ENCODE measurements at regions not wholly inside any gene's neighbourhood (a gene's known extent, or its start where the extent isn't known, plus 50 kb on each side); places are given as distances from the start of the nearest gene placed in this dataset.
"Not testable (repeated sequence)": the region's sequence is repeated elsewhere in the genome, so short reads cannot be mapped to it uniquely, and the experiment has no call there.

DNA sequence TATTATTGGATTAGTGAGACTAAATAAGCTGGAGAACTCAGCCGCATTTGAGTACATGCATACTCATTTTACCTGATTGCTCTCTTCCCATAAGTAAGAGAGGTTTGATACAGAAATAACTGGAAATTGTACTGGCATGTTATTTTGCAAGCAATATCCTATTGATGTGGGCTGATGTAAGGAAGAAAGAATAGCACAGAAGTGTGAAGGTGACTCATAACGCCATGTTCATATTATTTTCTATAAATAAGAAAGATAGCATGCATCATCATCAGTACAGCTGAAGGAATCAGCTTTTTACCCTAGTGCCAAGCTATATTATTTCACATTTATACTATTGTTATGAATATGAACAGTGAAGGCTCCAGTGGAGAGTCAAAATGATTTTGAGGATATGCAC is 138.3 kb upstream of the FAM47A start:
- DNase-seq (ENCODE audit: low spot score): no peak

DNA sequence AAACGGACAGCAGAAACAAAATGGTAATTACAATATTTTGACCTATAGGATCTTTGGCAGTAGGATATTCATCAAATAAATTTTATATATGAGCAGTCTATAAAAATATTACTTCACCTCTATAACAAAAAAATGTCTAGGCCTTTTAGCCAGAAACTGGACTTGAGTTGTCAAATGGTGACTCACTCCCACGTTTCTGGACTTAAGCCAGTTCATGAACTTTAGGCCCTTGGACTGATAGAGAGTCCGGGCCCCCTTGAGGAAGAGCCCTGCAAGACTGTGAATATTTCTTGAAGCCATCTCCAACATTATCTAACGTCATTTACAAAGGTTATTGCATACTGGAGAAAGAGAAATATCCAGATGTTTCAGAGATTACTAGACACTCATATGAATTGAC is 106.8 kb upstream of the FAM47A start:
- no peak for DNase-seq (ENCODE audit: low spot score)

DNA sequence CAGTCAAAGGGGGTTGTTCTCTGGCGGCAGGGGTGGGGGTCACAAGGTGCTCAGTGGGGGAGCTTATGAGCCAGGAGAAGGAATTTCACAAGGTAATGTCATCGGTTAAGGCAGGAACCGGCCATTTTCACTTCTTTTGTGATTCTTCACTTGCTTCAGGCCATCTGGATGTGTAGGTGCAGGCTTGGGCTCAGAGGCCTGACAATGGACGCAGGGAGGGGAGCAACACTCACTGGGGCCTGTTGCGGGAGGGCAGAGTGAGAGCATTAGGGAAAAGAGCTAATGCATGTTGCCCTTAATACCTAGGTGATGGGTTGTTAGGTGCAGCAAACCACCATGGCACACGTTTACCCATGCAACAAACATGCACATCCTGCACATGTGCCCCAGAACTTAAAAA is 98.0 kb upstream of the FAM47A start:
- not testable (repeated sequence) for DNase-seq (ENCODE audit: low spot score)

DNA sequence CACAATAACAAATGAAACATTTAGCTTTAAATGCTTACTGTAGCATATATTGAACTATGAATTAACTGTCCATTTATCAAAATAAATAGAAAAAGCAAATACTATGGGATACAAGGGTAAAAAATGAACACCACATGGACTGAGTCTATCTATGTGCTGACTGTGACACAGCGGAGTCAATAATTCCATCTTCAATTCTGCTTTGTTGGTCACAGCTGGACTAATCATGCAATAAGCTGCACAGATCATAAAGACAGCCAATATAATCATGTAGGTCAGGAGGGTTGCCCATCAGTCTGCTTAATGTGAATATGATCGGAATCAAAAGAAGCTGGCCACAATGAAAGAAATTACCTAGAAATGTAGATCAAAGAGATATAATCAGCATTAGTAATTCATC is 95.7 kb upstream of the FAM47A start:
- no peak for DNase-seq (ENCODE audit: low spot score)

DNA sequence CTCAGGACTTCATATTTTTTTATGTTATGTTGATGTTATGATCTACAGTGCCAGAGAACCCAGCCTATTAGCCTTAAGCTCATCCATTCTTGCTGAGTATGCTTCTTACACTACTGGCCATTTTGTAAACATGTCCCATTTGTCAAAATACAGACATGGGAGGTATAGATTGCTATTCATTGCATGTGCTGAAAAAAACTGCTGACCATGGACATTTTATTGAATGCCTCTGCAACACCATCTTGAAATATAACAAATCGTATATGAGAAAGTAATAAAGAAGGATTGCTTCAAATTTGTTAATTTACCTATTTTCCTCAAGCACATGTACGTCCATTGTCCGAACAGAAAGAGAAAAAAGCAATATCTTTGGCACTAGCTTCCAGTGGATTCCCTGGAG is 91.5 kb upstream of the FAM47A start:
- no peak for DNase-seq (ENCODE audit: low spot score)

DNA sequence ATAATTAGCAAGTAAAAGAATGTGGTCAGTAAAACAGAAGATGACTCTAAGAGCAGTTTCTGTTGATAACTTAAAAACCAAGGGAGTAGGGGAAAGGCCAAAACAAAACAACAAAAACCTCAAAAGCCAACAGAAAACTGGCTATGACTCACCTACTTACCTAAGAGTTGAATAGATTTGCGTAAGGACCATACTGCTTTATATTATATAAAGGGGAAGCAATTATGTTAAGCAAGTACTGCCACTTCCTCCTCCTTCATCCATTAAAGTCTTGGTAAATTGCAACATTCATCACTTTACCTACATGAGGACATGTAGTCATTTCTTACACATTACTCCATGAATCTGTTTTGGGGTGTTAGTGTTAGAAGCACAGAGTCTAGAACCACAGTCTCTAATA is 85.9 kb upstream of the FAM47A start:
- no peak for DNase-seq (ENCODE audit: low spot score)

DNA sequence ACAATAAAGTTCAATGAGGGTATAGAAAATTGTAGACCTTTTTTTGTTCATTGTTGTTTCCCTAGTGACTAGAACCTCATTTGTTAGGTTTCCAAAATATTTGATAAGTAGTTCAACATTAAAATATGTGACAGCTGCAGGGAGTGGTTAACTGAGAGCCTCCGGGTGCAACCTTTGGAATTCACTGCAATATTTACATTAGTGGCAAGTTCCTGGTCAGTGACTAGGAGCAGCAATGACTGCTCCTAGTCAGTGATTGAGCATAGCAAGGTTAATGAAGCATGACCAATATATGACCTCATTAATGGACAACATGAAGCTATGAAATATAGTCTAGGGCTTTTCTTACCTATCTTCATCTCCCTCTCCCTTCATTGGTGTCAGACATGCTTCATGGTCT is 65.8 kb upstream of the FAM47A start:
- no peak for DNase-seq (ENCODE audit: low spot score)
